Activated naive CD4-positive, alpha-beta T cell treated with anti-CD3 and anti-CD28 coated beads, Interleukin-2, amount 50 U/mL, for 16 hours (primary cell): ENCODE measurements at regions not wholly inside any gene's neighbourhood (a gene's known extent, or its start where the extent isn't known, plus 50 kb on each side); places are given as distances from the start of the nearest gene placed in this dataset.

Source experiments
- DNase-seq: peaks from one replicate; pipeline ENCODE4 v3.0.0-alpha.2; 2020

GRCh38 chrX:45352611-45353010 is 151.9 kb upstream of the DIPK2B start:
- DNase-seq = no peak

DNA sequence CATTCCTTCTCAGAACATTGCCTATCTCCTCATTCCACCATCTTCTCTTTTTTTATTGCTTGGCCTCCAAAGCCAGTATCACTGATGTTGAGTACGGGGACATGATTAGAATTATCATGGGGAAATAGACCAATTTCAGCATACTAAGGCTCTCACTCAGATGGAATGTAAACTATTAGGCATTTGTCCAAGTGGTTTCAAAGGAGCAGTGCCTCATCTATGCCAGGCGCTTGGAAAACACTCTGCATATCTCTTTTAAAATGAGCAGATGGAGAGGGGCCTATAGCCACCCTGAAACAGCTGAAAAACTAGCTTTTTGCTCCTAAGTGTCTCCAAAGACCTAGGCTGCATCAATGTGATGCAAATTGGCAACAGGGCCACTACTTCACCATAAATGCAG is 150.8 kb upstream of the DIPK2B start:
- no peak for DNase-seq

DNA sequence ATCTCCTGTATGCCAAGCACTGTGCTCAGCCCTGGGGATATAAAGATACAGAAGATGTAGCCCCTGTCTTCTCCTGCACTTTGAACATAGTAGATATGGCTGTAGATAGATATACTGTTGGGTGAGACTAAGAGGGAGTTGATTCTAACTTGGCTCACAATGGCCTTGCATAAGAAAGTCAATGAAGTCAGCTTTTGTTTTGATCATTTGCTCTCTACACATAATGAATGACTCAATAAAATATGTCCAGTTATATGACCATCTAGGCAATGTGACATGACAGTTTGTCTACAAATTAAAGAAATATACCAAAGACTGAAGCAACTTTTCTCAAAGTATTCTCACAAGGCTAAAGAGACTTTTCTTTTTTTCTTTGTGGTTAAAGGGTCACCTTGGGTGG is 147.6 kb upstream of the DIPK2B start:
- no peak for DNase-seq

DNA sequence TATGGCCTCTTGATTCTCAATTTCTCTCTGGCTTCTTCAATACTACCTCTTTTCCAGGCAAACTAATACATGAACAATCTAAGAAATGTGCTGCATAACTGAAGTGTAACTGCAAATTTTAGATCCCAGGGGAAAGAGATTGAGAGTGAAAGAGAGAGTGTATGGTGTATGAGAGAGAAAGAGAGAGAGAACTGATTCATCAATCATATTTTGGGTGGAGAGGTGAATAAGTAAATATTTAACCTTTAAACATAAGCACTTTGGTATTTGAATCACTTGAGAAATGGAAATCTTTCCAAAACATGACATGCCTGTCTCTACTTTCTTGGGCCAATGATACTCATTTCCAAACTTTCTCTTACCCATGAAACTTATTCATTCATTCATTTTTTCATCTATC is 147.2 kb upstream of the DIPK2B start:
- no peak for DNase-seq

DNA sequence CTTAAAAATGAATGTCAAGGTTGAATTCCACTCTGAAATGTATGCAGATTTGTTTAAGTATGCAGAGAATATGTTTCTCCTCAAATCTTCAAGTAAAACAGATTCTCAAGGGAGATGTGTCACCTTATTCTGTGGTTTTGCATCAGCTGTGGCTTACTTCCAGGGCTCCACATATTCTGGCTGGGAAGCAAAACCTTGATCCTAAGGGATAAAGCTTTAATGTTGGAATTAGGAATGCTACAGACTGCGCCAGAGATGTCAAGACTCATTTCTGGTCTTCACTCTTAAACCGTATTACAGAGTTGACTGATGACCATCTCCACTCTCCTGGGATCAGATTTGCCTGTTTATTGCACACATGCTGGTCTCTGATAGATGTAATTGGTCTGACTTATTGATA is 143.9 kb upstream of the DIPK2B start:
- no peak for DNase-seq

DNA sequence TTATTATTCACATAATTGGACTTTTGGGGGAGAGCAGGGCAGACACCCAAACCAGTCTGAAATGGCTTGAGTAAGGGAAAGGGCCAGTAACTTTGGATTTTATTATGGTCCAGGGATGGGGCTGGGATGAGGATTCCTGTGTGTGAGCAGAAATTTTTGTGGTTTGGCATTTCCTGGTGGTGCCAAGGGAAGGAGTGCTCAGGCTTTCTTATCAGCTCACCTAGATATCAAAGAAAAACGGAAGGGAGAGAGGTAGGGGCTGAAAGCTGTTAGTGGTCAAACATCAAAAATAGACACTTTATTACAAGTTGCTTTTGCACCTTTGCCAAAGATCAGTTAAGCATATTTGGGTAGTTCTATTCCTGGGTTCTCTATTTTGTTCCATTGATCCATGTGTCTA is 128.5 kb upstream of the DIPK2B start:
- DNase-seq = no peak

DNA sequence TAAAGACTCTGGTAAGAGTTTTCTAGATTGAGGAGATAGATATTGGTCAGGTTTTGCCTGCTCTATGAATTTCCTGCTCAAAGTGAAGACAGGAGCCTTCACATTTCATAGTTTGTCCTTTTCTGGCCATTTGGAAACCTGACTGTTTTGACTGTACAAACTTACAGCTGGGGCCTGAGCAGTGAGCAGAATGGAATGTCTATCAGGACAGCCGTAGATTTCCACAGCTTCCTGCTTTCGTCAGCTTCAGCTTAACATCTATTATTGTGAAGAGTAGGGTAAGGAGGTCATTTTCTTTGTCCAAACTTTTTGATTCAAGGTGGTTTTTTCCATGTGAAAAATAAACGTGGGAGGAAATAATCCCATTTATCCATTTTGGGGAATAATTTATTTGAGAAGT is 124.3 kb upstream of the DIPK2B start:
- DNase-seq = no peak

GRCh38 chrX:45323387-45323786 is 122.7 kb upstream of the DIPK2B start:
- DNase-seq = no peak

- DNase-seq = no peak
Measured at GRCh38 chrX:45322820-45323219, 122.1 kb upstream of the DIPK2B start.

GRCh38 chrX:45322382-45322781 is 121.7 kb upstream of the DIPK2B start:
- DNase-seq = no peak

DNA sequence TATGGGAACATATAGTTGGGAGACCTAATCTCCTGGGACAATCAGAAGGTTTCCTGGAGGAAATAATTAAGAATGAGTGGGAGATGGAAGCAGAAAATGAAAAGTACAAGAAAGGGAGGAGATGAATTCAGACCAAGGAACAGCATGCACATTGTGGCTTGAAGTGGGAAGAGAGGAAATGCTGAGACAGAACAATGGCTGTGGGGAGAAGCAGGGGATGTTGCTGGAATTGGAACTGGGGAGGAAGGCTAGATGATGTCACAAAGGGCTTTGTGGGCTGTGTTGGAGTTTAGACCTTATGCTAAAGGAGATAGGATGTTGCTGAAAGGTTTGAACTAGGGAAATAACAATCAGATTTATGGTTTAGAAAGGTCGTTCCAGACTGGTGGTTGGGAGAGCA is 119.5 kb upstream of the DIPK2B start:
- DNase-seq = no peak

GRCh38 chrX:45309801-45310200 is 109.1 kb upstream of the DIPK2B start:
- DNase-seq = no peak

- DNase-seq = no peak
Measured at GRCh38 chrX:45309096-45309495, 108.4 kb upstream of the DIPK2B start.

GRCh38 chrX:45306794-45307193 is 106.1 kb upstream of the DIPK2B start:
- DNase-seq = no peak

GRCh38 chrX:45300638-45301037 is 100.0 kb upstream of the DIPK2B start:
- DNase-seq = no peak

GRCh38 chrX:45295259-45295986 is 94.7 kb upstream of the DIPK2B start:
- DNase-seq = no peak

- no peak for DNase-seq
Measured at GRCh38 chrX:45274576-45274975, 73.9 kb upstream of the DIPK2B start.

DNA sequence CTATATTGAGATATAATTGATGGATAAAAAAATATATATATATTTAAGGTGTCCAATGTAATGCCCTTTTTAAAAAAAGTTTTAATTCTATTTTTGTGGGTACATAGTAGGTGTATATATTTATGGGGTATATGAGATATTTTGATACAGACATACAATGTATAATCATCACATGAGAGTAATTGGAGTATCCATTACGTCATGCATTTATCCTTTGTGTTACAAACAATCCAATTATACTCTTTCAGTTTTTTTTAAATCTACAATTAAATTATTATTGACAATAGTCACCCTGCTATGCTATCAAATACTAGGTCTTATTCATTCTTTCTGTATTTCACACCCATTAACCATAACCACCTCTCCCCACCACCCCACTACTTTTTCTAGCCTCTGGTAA is 66.3 kb upstream of the DIPK2B start:
- DNase-seq = no peak

DNA sequence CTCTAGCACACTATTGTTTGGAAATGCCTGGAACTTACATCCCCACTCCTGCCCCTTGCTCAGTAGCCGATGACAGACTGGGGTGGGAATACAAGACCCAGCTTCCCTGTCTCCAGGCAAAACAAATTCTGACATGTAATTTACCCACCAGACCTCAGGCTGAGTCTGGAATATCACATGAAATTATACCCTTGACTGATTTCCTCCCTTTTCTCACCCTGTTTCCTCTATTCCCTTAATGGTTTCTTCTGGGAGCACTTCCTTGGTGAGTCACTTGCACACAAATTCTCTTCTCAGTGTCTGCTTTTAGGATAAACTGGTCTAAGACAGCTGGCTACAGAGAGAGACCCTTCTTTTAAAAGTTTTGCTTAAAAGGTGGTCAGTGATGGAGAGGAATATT is 65.8 kb upstream of the DIPK2B start:
- DNase-seq = no peak

DNA sequence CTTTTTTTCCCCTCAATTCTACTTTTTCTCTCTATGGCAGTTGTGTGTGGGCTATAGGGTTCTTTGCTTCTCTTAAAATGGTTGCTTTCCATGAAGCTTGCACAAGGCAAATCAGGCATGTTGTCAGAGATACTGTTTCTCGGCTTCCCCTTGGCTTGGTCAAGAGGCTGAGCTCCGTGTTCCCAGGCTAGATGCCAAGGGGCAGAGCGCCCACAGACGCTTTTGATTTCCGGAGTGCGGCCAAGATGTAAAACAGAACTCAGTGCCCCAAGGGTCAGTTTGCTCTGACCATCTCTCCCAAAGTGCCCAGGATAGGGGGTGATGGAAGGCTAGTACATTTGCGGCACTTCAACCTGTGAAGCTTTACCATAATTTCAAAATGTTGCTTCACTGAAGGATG is 64.2 kb upstream of the DIPK2B start:
- DNase-seq = no peak

- DNase-seq = no peak
Measured at GRCh38 chrX:45261471-45261870, 60.8 kb upstream of the DIPK2B start.

DNA sequence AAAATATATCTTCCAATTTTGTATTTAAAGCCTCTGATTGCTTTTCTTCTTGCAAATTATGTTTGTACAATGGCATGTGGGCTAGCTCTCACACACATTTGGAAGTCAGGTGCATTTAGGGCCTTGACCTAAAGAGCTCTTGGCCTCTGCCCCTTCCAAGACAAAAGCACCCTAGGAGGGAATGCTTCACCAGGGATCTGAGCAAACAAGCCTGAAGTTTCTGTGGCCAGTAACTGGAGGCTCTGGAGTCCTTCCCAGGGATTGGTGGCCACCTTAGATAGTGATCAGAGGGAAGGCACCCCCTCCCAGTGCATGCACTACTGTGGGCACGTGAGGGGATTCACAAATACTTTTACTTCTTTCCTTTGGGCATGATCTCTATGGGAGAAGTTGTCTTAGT is 60.3 kb upstream of the DIPK2B start:
- DNase-seq = no peak

GRCh38 chrX:45258731-45259402 is 58.2 kb upstream of the DIPK2B start:
- no peak for DNase-seq
